ENCODE measurements at regions not wholly inside any gene's neighbourhood (a gene's known extent, or its start where the extent isn't known, plus 50 kb on each side); places are given as distances from the start of the nearest gene placed in this dataset.

GRCh38 chr11:95414217-95414616 is 183.2 kb upstream of the SESN3 start (continued):
- TF ChIP-seq, protein P1, sequence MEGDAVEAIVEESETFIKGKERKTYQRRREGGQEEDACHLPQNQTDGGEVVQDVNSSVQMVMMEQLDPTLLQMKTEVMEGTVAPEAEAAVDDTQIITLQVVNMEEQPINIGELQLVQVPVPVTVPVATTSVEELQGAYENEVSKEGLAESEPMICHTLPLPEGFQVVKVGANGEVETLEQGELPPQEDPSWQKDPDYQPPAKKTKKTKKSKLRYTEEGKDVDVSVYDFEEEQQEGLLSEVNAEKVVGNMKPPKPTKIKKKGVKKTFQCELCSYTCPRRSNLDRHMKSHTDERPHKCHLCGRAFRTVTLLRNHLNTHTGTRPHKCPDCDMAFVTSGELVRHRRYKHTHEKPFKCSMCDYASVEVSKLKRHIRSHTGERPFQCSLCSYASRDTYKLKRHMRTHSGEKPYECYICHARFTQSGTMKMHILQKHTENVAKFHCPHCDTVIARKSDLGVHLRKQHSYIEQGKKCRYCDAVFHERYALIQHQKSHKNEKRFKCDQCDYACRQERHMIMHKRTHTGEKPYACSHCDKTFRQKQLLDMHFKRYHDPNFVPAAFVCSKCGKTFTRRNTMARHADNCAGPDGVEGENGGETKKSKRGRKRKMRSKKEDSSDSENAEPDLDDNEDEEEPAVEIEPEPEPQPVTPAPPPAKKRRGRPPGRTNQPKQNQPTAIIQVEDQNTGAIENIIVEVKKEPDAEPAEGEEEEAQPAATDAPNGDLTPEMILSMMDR (IDR thresholded peaks at IDR 0.05; ENCODE audit: control extremely low read depth in 1 of 3, insufficient read depth in 1 of 3, low read depth in 1 of 3, low read length in 3 of 3), result no peak
